WERI-Rb-1 (cell line): ENCODE measurements at regions not wholly inside any gene's neighbourhood (a gene's known extent, or its start where the extent isn't known, plus 50 kb on each side); places are given as distances from the start of the nearest gene placed in this dataset.

Experiments used
- DNase-seq: peaks from one replicate; pipeline ENCODE4 v3.0.0-alpha.2; 2020
- H3K27ac ChIP-seq: fragments of 250-450 bp; sonication (Bioruptor Pico); 2 replicates; pipeline ENCODE4 v1.5.1; 2020; ENCODE audit warnings: mild to moderate bottlenecking, moderate library complexity
- H3K27me3 ChIP-seq: fragments of 250-450 bp; sonication (Bioruptor Pico); 2 replicates; pipeline ENCODE4 v1.5.1; 2021; ENCODE audit warnings: mild to moderate bottlenecking, low read depth, moderate library complexity; ENCODE audit not compliant: insufficient read depth, severe bottlenecking
- H3K36me3 ChIP-seq: fragments of 250-450 bp; sonication (Bioruptor Pico); 2 replicates; pipeline ENCODE4 v1.5.1; 2020; ENCODE audit warnings: mild to moderate bottlenecking, moderate library complexity
- H3K4me3 ChIP-seq: 2 replicates; pipeline ENCODE4 v1.5.1; 2011; ENCODE audit warnings: low read depth, mild to moderate bottlenecking, control low read depth, low read length
- H3K9me3 ChIP-seq: fragments of 250-450 bp; sonication (Bioruptor Pico); 2 replicates; pipeline ENCODE4 v1.5.1; 2021; ENCODE audit warnings: mild to moderate bottlenecking, moderate library complexity; ENCODE audit not compliant: severe bottlenecking
- TF ChIP-seq, protein P1 (sequence below): IDR thresholded peaks from 2 replicates; pipeline ENCODE4 v1.5.1; 2011; ENCODE audit warnings: low read depth, mild to moderate bottlenecking, control low read depth, inconsistent platforms, low read length

DNA sequence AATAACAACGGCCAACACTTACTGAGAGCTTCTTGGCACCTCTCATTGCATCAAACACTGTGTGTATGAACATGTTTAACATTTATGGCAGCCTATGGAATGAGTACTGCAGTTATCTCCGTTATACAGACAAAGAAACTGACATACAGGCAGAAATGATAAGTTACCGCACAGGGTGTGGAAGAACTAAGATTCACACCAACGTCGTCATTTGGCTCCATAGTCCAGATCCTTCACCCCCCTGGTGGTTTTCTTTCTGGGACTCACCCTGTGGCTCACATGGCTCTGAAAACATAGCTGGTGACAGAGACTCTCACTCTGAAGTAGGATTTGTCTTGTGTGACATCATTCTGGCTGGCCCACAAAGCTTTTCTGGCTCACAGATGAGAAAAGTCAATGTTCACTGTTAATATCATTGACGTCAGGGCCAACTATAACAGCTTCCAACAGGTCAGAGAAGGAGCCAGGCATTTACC, 230.1 kb downstream of the DLEU7 start:
- TF ChIP-seq, protein P1, sequence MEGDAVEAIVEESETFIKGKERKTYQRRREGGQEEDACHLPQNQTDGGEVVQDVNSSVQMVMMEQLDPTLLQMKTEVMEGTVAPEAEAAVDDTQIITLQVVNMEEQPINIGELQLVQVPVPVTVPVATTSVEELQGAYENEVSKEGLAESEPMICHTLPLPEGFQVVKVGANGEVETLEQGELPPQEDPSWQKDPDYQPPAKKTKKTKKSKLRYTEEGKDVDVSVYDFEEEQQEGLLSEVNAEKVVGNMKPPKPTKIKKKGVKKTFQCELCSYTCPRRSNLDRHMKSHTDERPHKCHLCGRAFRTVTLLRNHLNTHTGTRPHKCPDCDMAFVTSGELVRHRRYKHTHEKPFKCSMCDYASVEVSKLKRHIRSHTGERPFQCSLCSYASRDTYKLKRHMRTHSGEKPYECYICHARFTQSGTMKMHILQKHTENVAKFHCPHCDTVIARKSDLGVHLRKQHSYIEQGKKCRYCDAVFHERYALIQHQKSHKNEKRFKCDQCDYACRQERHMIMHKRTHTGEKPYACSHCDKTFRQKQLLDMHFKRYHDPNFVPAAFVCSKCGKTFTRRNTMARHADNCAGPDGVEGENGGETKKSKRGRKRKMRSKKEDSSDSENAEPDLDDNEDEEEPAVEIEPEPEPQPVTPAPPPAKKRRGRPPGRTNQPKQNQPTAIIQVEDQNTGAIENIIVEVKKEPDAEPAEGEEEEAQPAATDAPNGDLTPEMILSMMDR = no peak
- Histone ChIP-seq H3K9me3 (no peaks in the 10 kb centered on the region), H3K4me3 (no peak overlapping the region), H3K36me3 (no peaks in the 10 kb centered on the region), H3K27ac (no peak overlapping the region), H3K27me3 (no peaks in the 10 kb centered on the region)
- DNase-seq = no peak

DNA sequence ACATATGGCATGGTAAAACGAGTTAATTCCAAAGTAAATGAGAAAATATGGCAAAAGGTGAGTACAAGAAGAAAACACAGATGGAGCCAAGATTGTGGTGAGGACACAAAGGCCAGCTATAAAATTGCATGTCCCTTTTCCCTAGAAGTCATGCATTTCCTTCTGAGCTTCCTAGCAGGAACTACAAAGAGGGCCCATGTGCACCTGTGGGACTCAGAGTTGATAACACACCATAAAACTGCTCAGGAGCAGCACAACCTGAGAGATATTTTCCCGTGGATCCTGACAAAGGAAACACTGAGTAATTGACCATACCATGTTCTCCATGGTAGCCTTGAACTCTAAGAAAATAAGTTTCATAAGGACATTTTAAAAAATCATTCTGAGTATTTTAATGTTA, 228.3 kb downstream of the DLEU7 start:
- DNase-seq = no peak
- Histone ChIP-seq H3K27ac (no peak overlapping the region), H3K27me3 (no peaks in the 10 kb centered on the region), H3K9me3 (no peaks in the 10 kb centered on the region), H3K4me3 (no peak overlapping the region), H3K36me3 (no peaks in the 10 kb centered on the region)
- TF ChIP-seq, protein P1 = no peak

DNA sequence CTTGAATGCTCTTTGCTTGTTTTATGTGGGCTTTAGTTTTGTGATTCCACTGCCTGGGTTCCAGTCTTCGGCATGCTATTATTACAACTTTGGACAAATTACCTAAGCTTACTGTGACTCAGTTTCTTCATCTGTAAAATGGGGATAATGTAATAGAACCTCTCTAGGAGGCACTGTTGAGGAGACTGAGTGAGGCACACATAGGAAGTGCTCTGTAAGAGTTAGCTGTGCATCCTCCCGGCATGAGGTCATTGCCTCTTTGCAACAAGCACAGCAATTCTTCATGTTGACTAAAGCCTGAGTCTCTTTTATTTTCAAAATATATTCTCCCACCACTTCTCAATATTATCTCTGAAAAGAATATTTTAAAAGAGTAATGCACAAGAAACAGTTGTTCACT, 227.4 kb downstream of the DLEU7 start:
- H3K27ac ChIP-seq = no peak overlapping the region
- H3K9me3 ChIP-seq = no peaks in the 10 kb centered on the region
- no peaks in the 10 kb centered on the region for H3K27me3 ChIP-seq
- no peak overlapping the region for H3K4me3 ChIP-seq
- no peaks in the 10 kb centered on the region for H3K36me3 ChIP-seq
- DNase-seq = no peak
- TF ChIP-seq, protein P1 = no peak

DNA sequence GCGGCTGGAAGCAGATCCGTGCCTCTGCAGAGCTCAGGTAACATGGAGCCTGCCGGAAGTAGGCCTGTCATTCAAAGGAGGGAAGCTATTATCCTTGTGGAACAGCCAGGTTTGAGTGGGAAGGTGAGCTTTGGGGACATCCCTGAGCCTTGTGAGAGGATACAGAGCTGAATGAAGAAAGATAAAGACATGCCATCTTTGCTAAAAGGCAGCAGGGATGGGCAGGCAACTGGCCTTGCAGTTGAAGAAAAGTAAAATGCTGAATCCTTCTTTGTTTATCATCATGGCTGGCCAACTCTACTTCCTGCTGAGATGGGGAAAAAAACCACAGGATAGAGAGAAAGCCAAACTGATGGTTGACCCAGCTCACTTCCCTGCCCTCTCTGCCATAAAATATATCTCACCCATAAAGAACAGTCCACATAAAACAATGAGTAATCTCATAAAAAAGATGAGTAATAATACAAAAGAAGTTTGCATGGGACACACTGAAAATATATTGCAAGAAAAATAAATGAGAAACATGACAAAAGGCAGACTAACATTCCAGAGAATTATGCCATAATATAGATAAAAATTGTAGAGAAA, 226.3 kb downstream of the DLEU7 start:
- no peak overlapping the region for H3K27ac ChIP-seq
- H3K36me3 ChIP-seq = no peaks in the 10 kb centered on the region
- H3K4me3 ChIP-seq = no peak overlapping the region
- no peaks in the 10 kb centered on the region for H3K9me3 ChIP-seq
- no peak for DNase-seq
- no peaks in the 10 kb centered on the region for H3K27me3 ChIP-seq
- TF ChIP-seq, protein P1 = no peak

DNA sequence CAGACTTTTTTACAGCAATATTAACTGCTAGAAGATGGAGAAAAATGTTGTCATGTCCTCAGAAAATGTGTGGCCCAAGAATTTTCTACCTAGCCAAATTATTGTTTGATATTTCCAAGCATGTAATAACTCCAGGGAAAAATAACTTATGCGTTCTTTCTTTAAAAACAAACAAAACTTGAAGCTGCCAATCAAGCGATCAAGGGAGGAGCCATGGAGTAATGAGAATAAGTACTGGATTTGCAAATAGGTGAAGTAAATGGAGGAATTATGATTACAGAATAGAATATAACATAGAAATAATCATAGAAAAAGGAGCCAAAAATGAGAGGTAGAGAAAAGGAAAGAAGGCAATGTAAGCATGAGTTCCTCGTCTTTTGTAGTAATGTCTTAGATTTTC, 225.3 kb downstream of the DLEU7 start:
- no peak for DNase-seq
- Histone ChIP-seq H3K4me3 (no peak overlapping the region), H3K27me3 (no peaks in the 10 kb centered on the region), H3K27ac (no peak overlapping the region), H3K9me3 (no peaks in the 10 kb centered on the region), H3K36me3 (no peaks in the 10 kb centered on the region)
- TF ChIP-seq, protein P1 = no peak

DNA sequence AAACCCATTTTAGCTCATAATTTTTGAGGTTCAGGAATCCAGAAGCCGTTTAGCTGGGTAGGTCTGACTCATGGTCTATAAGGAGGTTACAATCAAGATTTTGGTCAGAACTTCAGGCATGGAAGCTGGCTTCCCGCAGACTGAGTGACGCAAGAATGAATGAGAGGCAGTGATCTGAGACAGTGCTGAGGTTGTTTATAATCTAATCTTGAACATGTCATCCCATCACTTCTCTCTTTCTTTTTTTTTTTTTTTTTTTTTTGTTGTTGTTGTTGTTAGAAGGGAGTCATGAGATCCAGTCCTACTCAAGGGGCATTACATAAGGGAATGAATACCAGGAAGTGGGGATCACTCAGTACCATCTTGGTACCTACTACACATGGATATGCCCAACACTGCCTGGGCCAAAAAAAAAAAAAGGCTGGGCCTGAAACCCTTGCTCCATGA, 217.4 kb downstream of the DLEU7 start:
- Histone ChIP-seq H3K27me3 (no peaks in the 10 kb centered on the region), H3K27ac (no peak overlapping the region), H3K4me3 (no peak overlapping the region), H3K36me3 (no peaks in the 10 kb centered on the region), H3K9me3 (no peaks in the 10 kb centered on the region)
- TF ChIP-seq, protein P1 = no peak
- DNase-seq = no peak
